ENCODE measurements at regions not wholly inside any gene's neighbourhood (a gene's known extent, or its start where the extent isn't known, plus 50 kb on each side); places are given as distances from the start of the nearest gene placed in this dataset.
"Not testable (repeated sequence)": the region's sequence is repeated elsewhere in the genome, so short reads cannot be mapped to it uniquely, and the experiment has no call there.

GRCh38 chr7:51369746-51370145, 53.1 kb upstream of the COBL start:
- no peak for DNase-seq
- H3K27ac ChIP-seq, result no peak overlapping the region
- no peaks in the 10 kb centered on the region for H3K4me1 ChIP-seq
- H3K27me3 ChIP-seq, result no peaks in the 10 kb centered on the region
- no peak overlapping the region for H3K4me3 ChIP-seq
- no peaks in the 10 kb centered on the region for H3K9me3 ChIP-seq
- 23 to 28% methylated on average over 3 of the region's 3 CpGs for WGBS, 2 donors
- H3K36me3 ChIP-seq, result no peaks in the 10 kb centered on the region
- no peak for TF ChIP-seq POLR2A (IDR thresholded peaks at IDR 0.05)
- TF ChIP-seq, protein P1, sequence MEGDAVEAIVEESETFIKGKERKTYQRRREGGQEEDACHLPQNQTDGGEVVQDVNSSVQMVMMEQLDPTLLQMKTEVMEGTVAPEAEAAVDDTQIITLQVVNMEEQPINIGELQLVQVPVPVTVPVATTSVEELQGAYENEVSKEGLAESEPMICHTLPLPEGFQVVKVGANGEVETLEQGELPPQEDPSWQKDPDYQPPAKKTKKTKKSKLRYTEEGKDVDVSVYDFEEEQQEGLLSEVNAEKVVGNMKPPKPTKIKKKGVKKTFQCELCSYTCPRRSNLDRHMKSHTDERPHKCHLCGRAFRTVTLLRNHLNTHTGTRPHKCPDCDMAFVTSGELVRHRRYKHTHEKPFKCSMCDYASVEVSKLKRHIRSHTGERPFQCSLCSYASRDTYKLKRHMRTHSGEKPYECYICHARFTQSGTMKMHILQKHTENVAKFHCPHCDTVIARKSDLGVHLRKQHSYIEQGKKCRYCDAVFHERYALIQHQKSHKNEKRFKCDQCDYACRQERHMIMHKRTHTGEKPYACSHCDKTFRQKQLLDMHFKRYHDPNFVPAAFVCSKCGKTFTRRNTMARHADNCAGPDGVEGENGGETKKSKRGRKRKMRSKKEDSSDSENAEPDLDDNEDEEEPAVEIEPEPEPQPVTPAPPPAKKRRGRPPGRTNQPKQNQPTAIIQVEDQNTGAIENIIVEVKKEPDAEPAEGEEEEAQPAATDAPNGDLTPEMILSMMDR (IDR thresholded peaks at IDR 0.05), result no peak
- TF ChIP-seq EP300 (IDR thresholded peaks at IDR 0.05), result no peak
- TF ChIP-seq POLR2AphosphoS5 (IDR thresholded peaks at IDR 0.05), result no peak
- intact Hi-C loops (cut with DNase I), result loop anchor here (10.0 kb wide), 1 partner anchor 1275 kb away; the partner anchor contains the start of gene ZPBP

GRCh38 chr7:51369228-51369627, 52.6 kb upstream of the COBL start:
- H3K27me3 ChIP-seq, H3K4me1 ChIP-seq, H3K36me3 ChIP-seq, H3K9me3 ChIP-seq, H3K27ac ChIP-seq, DNase-seq, H3K4me3 ChIP-seq: not testable (repeated sequence)
- 37 to 61% methylated on average over 3 of the region's 3 CpGs for WGBS, 2 donors
- intact Hi-C loops (cut with DNase I), result loop anchor here (10.0 kb wide), 1 partner anchor 1274 kb away; the partner anchor contains the start of gene ZPBP

DNA sequence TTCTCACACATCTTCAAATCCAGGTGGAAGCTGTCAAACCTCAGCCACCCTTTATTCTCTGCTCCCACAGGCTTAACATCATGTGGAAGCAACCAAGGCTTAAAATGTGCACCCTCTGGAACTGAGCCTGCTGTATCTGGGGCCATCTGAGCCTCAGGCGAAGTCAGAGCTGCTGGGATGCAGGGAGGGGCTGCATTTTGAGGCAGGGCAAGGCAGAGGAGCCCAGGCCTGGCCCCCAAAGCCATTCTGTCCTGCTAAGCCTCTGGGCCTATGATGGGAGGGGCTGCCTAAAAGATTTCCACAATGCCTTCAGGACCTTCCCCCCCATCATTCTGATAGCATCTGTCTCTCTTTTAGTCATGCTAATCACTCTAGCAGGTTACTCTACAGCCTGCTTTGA, 51.7 kb upstream of the COBL start:
- Histone ChIP-seq H3K27me3 (no peaks in the 10 kb centered on the region), H3K27ac (no peak overlapping the region), H3K4me3 (no peak overlapping the region), H3K9me3 (no peaks in the 10 kb centered on the region), H3K36me3 (no peaks in the 10 kb centered on the region), H3K4me1 (no peaks in the 10 kb centered on the region)
- no peak for TF ChIP-seq EP300 (IDR thresholded peaks at IDR 0.05)
- no peak for TF ChIP-seq POLR2AphosphoS5 (IDR thresholded peaks at IDR 0.05)
- TF ChIP-seq POLR2A (IDR thresholded peaks at IDR 0.05), result no peak
- TF ChIP-seq, protein P1 (IDR thresholded peaks at IDR 0.05), result no peak
- intact Hi-C loops (cut with DNase I), result loop anchor here (10.0 kb wide), 1 partner anchor 1274 kb away; the partner anchor contains the start of gene ZPBP
- 66 to 89% methylated on average over 1 of the region's 1 CpG for WGBS, 2 donors
- DNase-seq, result no peak

- Histone ChIP-seq H3K27me3 (no peaks in the 10 kb centered on the region), H3K27ac (no peak overlapping the region), H3K36me3 (no peaks in the 10 kb centered on the region), H3K4me3 (no peak overlapping the region), H3K4me1 (no peaks in the 10 kb centered on the region), H3K9me3 (no peaks in the 10 kb centered on the region)
- no peak for TF ChIP-seq POLR2AphosphoS5 (IDR thresholded peaks at IDR 0.05)
- 16 to 58% methylated on average over 3 of the region's 3 CpGs for WGBS, 2 donors
- intact Hi-C loops (cut with DNase I), result loop anchor here (1.0 to 10.0 kb wide), 2 partner anchors 205 to 1273 kb away; partner anchors contain the start of gene ZPBP
- DNase-seq, result no peak
Observed at GRCh38 chr7:51367614-51367968, 51.0 kb upstream of the COBL start.

- WGBS, 2 donors, result 33% methylated on average over 6 of the region's 6 CpGs
- no peaks in the 10 kb centered on the region for H3K9me3 ChIP-seq
- H3K36me3 ChIP-seq, result no peaks in the 10 kb centered on the region
- H3K4me1 ChIP-seq, result no peaks in the 10 kb centered on the region
- intact Hi-C loops (cut with DNase I), result loop anchor here (1.0 to 10.0 kb wide), 2 partner anchors 205 to 1272 kb away; partner anchors contain the start of gene ZPBP
- H3K4me3 ChIP-seq, result no peak overlapping the region
- DNase-seq, result no peak
- no peak overlapping the region for H3K27ac ChIP-seq
- TF ChIP-seq POLR2A (IDR thresholded peaks at IDR 0.05) (no peak), EP300 (IDR thresholded peaks at IDR 0.05) (no peak), POLR2AphosphoS5 (IDR thresholded peaks at IDR 0.05) (no peak)
- TF ChIP-seq, protein P1 (IDR thresholded peaks at IDR 0.05), result peak in 3 of 4 experiments; percentile 49 to 60 (median 55)
- no peaks in the 10 kb centered on the region for H3K27me3 ChIP-seq
Observed at GRCh38 chr7:51366930-51367613, 50.5 kb upstream of the COBL start.

Small RNA genes in the stretch of these regions (small RNA-seq; reads per million reads assigned to genes)
- gene RF00322 (0 reads per million in 3 donors), gene RN7SL292P (0 reads per million in 3 donors), gene ROBO2P1 (0 reads per million in 3 donors)

Data from sigmoid colon (tissue), 6 donors.